ENCODE measurements at regions not wholly inside any gene's neighbourhood (a gene's known extent, or its start where the extent isn't known, plus 50 kb on each side); places are given as distances from the start of the nearest gene placed in this dataset.

GRCh38 chr1:244106837-244107493 lies 55.9 kb downstream of the ZBTB18 start:
- H3K27me3 Mint-ChIP-seq = peaks cover 7 to 29% (median 25%) of the 10 kb centered on the region in 3 donors
- H3K4me3 Mint-ChIP-seq = no peak overlapping the region
- ATAC-seq (ENCODE audit: low read depth in 2 of 2) = no peak
- peak overlapping the region in 1 of 6 donors; percentile 53 for H3K27ac Mint-ChIP-seq
- peaks cover 9 to 17% (median 10%) of the 10 kb centered on the region in 3 donors for H3K4me1 Mint-ChIP-seq
- H3K36me3 Mint-ChIP-seq = no peaks in the 10 kb centered on the region
- H3K9me3 Mint-ChIP-seq = no peaks in the 10 kb centered on the region
- DNase-seq = no peak

GRCh38 chr1:244111027-244111426 lies 59.9 kb downstream of the ZBTB18 start:
- no peaks in the 10 kb centered on the region for H3K36me3 Mint-ChIP-seq
- H3K9me3 Mint-ChIP-seq = no peaks in the 10 kb centered on the region
- H3K27ac Mint-ChIP-seq = no peak overlapping the region
- H3K27me3 Mint-ChIP-seq = peaks cover 0 to 10% (median 0%) of the 10 kb centered on the region in 3 donors
- H3K4me1 Mint-ChIP-seq = peaks cover 9 to 17% (median 10%) of the 10 kb centered on the region in 3 donors
- H3K4me3 Mint-ChIP-seq = peak overlapping the region in 1 of 8 donors; percentile 62
- DNase-seq (no peak), ATAC-seq (ENCODE audit: low read depth in 2 of 2) (peak; percentile 55 to 73)

- Mint-ChIP-seq H3K4me1 (peaks cover 9 to 17% (median 10%) of the 10 kb centered on the region in 3 donors), H3K27me3 (peaks cover 0 to 9% (median 0%) of the 10 kb centered on the region in 3 donors), H3K4me3 (peak overlapping the region in 1 of 8 donors; percentile 26), H3K27ac (no peak overlapping the region), H3K36me3 (no peaks in the 10 kb centered on the region), H3K9me3 (peaks cover 0 to 2% (median under 1%) of the 10 kb centered on the region in 7 donors)
- ATAC-seq (ENCODE audit: low read depth in 2 of 2) = no peak
- no peak for DNase-seq
Observed at GRCh38 chr1:244112041-244112440, 61.0 kb downstream of the ZBTB18 start.

GRCh38 chr1:244112636-244113035 lies 61.6 kb downstream of the ZBTB18 start:
- peaks cover 9 to 17% (median 10%) of the 10 kb centered on the region in 3 donors for H3K4me1 Mint-ChIP-seq
- no peak for DNase-seq
- no peak for ATAC-seq (ENCODE audit: low read depth in 2 of 2)
- H3K27me3 Mint-ChIP-seq = peaks cover 0 to 9% (median under 1%) of the 10 kb centered on the region in 3 donors
- peaks cover 0 to 8% (median 2%) of the 10 kb centered on the region in 7 donors for H3K9me3 Mint-ChIP-seq
- no peak overlapping the region for H3K4me3 Mint-ChIP-seq
- no peak overlapping the region for H3K27ac Mint-ChIP-seq
- H3K36me3 Mint-ChIP-seq = no peaks in the 10 kb centered on the region

- no peaks in the 10 kb centered on the region for H3K36me3 Mint-ChIP-seq
- H3K27ac Mint-ChIP-seq = no peak overlapping the region
- H3K4me1 Mint-ChIP-seq = peaks cover 9 to 17% (median 10%) of the 10 kb centered on the region in 3 donors
- H3K9me3 Mint-ChIP-seq = peaks cover 0 to 8% (median 2%) of the 10 kb centered on the region in 7 donors
- DNase-seq (no peak), ATAC-seq (ENCODE audit: low read depth in 2 of 2) (no peak)
- H3K4me3 Mint-ChIP-seq = no peak overlapping the region
- peaks cover 2 to 19% (median 11%) of the 10 kb centered on the region in 3 donors for H3K27me3 Mint-ChIP-seq
Observed at GRCh38 chr1:244113532-244114320, 62.6 kb downstream of the ZBTB18 start.

- Mint-ChIP-seq H3K9me3 (peaks cover 0 to 8% (median 2%) of the 10 kb centered on the region in 7 donors), H3K36me3 (no peaks in the 10 kb centered on the region), H3K27ac (peak overlapping the region in 1 of 6 donors; percentile 23), H3K4me3 (no peak overlapping the region), H3K4me1 (peaks cover 9 to 17% (median 10%) of the 10 kb centered on the region in 3 donors), H3K27me3 (peaks cover 7 to 30% (median 20%) of the 10 kb centered on the region in 3 donors)
- ATAC-seq (ENCODE audit: low read depth in 2 of 2) (no peak), DNase-seq (no peak)
Observed at GRCh38 chr1:244114892-244115291, 63.8 kb downstream of the ZBTB18 start.

- H3K36me3 Mint-ChIP-seq = no peaks in the 10 kb centered on the region
- ATAC-seq (ENCODE audit: low read depth in 2 of 2) (no peak), DNase-seq (no peak)
- peaks cover 7 to 26% (median 26%) of the 10 kb centered on the region in 3 donors for H3K27me3 Mint-ChIP-seq
- H3K4me1 Mint-ChIP-seq = no peaks in the 10 kb centered on the region
- H3K9me3 Mint-ChIP-seq = peaks cover 0 to 8% (median 2%) of the 10 kb centered on the region in 7 donors
- no peak overlapping the region for H3K27ac Mint-ChIP-seq
- no peak overlapping the region for H3K4me3 Mint-ChIP-seq
Observed at GRCh38 chr1:244116946-244117345, 65.9 kb downstream of the ZBTB18 start.

GRCh38 chr1:244118109-244118761 lies 67.2 kb downstream of the ZBTB18 start:
- peaks cover 0 to 8% (median 2%) of the 10 kb centered on the region in 7 donors for H3K9me3 Mint-ChIP-seq
- peaks cover 8 to 28% (median 27%) of the 10 kb centered on the region in 3 donors for H3K27me3 Mint-ChIP-seq
- H3K27ac Mint-ChIP-seq = no peak overlapping the region
- ATAC-seq (ENCODE audit: low read depth in 2 of 2) (no peak), DNase-seq (no peak)
- no peaks in the 10 kb centered on the region for H3K36me3 Mint-ChIP-seq
- H3K4me3 Mint-ChIP-seq = no peak overlapping the region
- no peaks in the 10 kb centered on the region for H3K4me1 Mint-ChIP-seq

- Mint-ChIP-seq H3K27me3 (peaks cover 7 to 21% (median 15%) of the 10 kb centered on the region in 3 donors), H3K4me3 (no peak overlapping the region), H3K4me1 (peaks cover 0 to 11% (median 0%) of the 10 kb centered on the region in 3 donors), H3K36me3 (no peaks in the 10 kb centered on the region), H3K27ac (no peak overlapping the region), H3K9me3 (peaks cover 0 to 17% (median 4%) of the 10 kb centered on the region in 7 donors)
- ATAC-seq (ENCODE audit: low read depth in 2 of 2) (no peak), DNase-seq (no peak)
Observed at GRCh38 chr1:244128591-244129383, 77.7 kb downstream of the ZBTB18 start.

GRCh38 chr1:244137276-244137675 lies 86.2 kb downstream of the ZBTB18 start:
- H3K9me3 Mint-ChIP-seq = peaks cover 0 to 5% (median 0%) of the 10 kb centered on the region in 7 donors
- peaks cover 0 to 15% of the 10 kb centered on the region in 2 donors for H3K36me3 Mint-ChIP-seq
- H3K27ac Mint-ChIP-seq = peak overlapping the region in 2 of 6 donors; percentile 12 to 87
- ATAC-seq (ENCODE audit: low read depth in 2 of 2) (no peak), DNase-seq (no peak)
- peaks cover 4 to 35% (median 32%) of the 10 kb centered on the region in 3 donors for H3K27me3 Mint-ChIP-seq
- H3K4me3 Mint-ChIP-seq = peak overlapping the region; percentile 0 to 75 (median 42)
- peaks cover 9 to 14% (median 13%) of the 10 kb centered on the region in 3 donors for H3K4me1 Mint-ChIP-seq

GRCh38 chr1:244137725-244138124 lies 86.6 kb downstream of the ZBTB18 start:
- DNase-seq (no peak), ATAC-seq (ENCODE audit: low read depth in 2 of 2) (no peak)
- peaks cover 0 to 15% of the 10 kb centered on the region in 2 donors for H3K36me3 Mint-ChIP-seq
- H3K27ac Mint-ChIP-seq = peak overlapping the region in 1 of 6 donors; percentile 12
- H3K9me3 Mint-ChIP-seq = peaks cover 0 to 1% (median 0%) of the 10 kb centered on the region in 7 donors
- H3K27me3 Mint-ChIP-seq = peaks cover 4 to 33% (median 32%) of the 10 kb centered on the region in 3 donors
- peak overlapping the region; percentile 0 to 75 (median 42) for H3K4me3 Mint-ChIP-seq
- peaks cover 9 to 14% (median 13%) of the 10 kb centered on the region in 3 donors for H3K4me1 Mint-ChIP-seq

GRCh38 chr1:244138399-244138798 lies 87.3 kb downstream of the ZBTB18 start:
- Mint-ChIP-seq H3K4me1 (peaks cover 9 to 14% (median 13%) of the 10 kb centered on the region in 3 donors), H3K9me3 (no peaks in the 10 kb centered on the region), H3K27ac (no peak overlapping the region), H3K27me3 (peaks cover 4 to 32% (median 30%) of the 10 kb centered on the region in 3 donors), H3K4me3 (peak overlapping the region in 1 of 8 donors; percentile 38), H3K36me3 (peaks cover 0 to 15% of the 10 kb centered on the region in 2 donors)
- ATAC-seq (ENCODE audit: low read depth in 2 of 2) = no peak
- no peak for DNase-seq

Measured in naive B cell (primary cell).